ENCODE measurements at regions not wholly inside any gene's neighbourhood (a gene's known extent, or its start where the extent isn't known, plus 50 kb on each side); places are given as distances from the start of the nearest gene placed in this dataset.

DNA sequence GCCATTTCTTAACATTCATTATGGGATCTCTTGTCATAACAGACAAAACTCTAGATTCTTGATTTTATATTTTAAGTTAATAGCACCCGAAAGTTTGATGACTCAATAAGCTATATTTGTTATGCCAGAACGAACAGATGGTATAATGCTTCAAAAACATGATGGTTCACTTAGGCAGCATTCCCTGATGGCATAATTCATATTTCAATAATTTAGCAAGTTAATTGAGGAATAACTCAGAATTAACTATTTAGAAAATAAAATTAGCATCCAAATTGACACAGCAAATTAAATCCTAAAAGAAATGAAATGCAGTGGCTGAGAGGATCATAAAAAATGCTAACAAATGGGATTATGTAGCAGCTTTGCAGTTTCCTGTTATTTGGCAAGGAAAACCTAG, 260.8 kb upstream of the MBL2 start:
- TF ChIP-seq, protein P1, sequence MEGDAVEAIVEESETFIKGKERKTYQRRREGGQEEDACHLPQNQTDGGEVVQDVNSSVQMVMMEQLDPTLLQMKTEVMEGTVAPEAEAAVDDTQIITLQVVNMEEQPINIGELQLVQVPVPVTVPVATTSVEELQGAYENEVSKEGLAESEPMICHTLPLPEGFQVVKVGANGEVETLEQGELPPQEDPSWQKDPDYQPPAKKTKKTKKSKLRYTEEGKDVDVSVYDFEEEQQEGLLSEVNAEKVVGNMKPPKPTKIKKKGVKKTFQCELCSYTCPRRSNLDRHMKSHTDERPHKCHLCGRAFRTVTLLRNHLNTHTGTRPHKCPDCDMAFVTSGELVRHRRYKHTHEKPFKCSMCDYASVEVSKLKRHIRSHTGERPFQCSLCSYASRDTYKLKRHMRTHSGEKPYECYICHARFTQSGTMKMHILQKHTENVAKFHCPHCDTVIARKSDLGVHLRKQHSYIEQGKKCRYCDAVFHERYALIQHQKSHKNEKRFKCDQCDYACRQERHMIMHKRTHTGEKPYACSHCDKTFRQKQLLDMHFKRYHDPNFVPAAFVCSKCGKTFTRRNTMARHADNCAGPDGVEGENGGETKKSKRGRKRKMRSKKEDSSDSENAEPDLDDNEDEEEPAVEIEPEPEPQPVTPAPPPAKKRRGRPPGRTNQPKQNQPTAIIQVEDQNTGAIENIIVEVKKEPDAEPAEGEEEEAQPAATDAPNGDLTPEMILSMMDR (IDR thresholded peaks at IDR 0.05 in 4 of 5, conservative IDR thresholded peaks at IDR 0.05 in 1 of 5), result no peak
- no peak for TF ChIP-seq POLR2A (IDR thresholded peaks at IDR 0.05)
